Lung (tissue), 11 donors: ENCODE measurements at regions not wholly inside any gene's neighbourhood (a gene's known extent, or its start where the extent isn't known, plus 50 kb on each side); places are given as distances from the start of the nearest gene placed in this dataset.
A peak's percentile ranks its signal among the peaks of the same experiment; 100 is the strongest.

Experiments
- ATAC-seq: fragments of 200-7000 bp; cut with Tn5 transposase; one replicate; pipeline ENCODE4 v1.9.1; 2020; ENCODE audit warnings: moderate number of reproducible peaks; ENCODE audit not compliant: insufficient read depth, low FRiP score
- DNase-seq, 3 donors: peaks; one replicate each; pipeline ENCODE4 v3.0.0-alpha.2; 2013 to 2017
- H3K27ac ChIP-seq, 2 donors: one replicate each; pipeline ENCODE4 v1.5.1; 2013; ENCODE audit warnings: mild to moderate bottlenecking in 2 of 2, moderate library complexity in 2 of 2, control low read depth in 1 of 2, inconsistent platforms in 1 of 2, low read depth in 1 of 2, low read length in 1 of 2
- H3K27me3 ChIP-seq, 3 donors: one replicate each; pipeline ENCODE4 v1.5.1; 2013; ENCODE audit warnings: low read length in 2 of 3; ENCODE audit not compliant: control insufficient read depth in 3 of 3, insufficient read depth in 3 of 3
- H3K36me3 ChIP-seq, 4 donors: one replicate each; pipeline ENCODE4 v1.5.1; 2013; ENCODE audit warnings: low read length in 4 of 4, mild to moderate bottlenecking in 1 of 4, moderate library complexity in 1 of 4; ENCODE audit not compliant: control insufficient read depth in 4 of 4, insufficient read depth in 4 of 4
- H3K4me1 ChIP-seq, 5 donors: one replicate each; pipeline ENCODE4 v1.5.1; 2013; ENCODE audit warnings: low read length in 5 of 5, mild to moderate bottlenecking in 2 of 5, moderate library complexity in 1 of 5; ENCODE audit not compliant: control insufficient read depth in 5 of 5, insufficient read depth in 5 of 5
- H3K4me3 ChIP-seq: one replicate; pipeline ENCODE4 v1.5.1; 2013; ENCODE audit warnings: mild to moderate bottlenecking, control low read depth, moderate library complexity
- H3K9ac ChIP-seq, 2 donors: one replicate each; pipeline ENCODE4 v1.5.1; 2013; ENCODE audit warnings: low read length in 2 of 2, control low read depth in 1 of 2; ENCODE audit not compliant: insufficient read depth in 1 of 2
- H3K9me3 ChIP-seq, 4 donors: one replicate each; pipeline ENCODE4 v1.5.1; 2013; ENCODE audit warnings: low read length in 3 of 4, mild to moderate bottlenecking in 1 of 4, moderate library complexity in 1 of 4; ENCODE audit not compliant: control insufficient read depth in 4 of 4, insufficient read depth in 3 of 4
- CTCF ChIP-seq: IDR thresholded peaks from 2 replicates; pipeline ENCODE4 v1.5.1; 2012; ENCODE audit warnings: mild to moderate bottlenecking; ENCODE audit errors: control extremely low read depth, extremely low read depth
- WGBS, 2 donors: extraction: QIAGEN DNeasy Blood & Tissue Kit; methylation state at CpG; one replicate each; pipeline ENCODE4 v1.1.7; 2013; 5-methylcytosine and 5-hydroxymethylcytosine counted together
- donor health status: control.
- donor health status: control.
- donor health status: Bipolar disorder and iron deficiency.
- donor health status: healthy.
- donor health status: DM: yes; HTN: yes; CAD: no.

DNA sequence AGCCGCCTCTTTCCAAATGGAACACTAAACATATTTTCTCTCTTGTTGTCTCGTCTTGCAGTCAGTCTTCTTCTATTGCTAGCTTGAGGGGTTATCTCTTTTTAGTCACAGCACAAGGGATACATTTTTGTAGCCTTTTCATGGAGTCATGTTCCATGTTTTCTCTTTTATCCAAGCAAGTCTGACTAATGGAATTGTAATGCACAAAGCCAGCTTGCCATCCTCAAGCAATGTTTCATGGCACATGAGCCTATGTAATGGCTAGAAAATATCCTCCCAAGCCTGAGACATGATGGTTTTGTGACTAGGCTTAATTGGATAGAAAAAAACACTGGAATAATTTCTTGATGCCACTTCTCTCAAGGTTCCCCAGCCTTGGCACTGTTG is 414.6 kb upstream of the GOT2 start:
- no peak overlapping the region for H3K4me3 ChIP-seq
- 82 to 96% methylated on average over 2 of the region's 2 CpGs for WGBS, 2 donors
- H3K9ac ChIP-seq, result no peak overlapping the region
- H3K27me3 ChIP-seq, result no peaks in the 10 kb centered on the region
- ATAC-seq (no peak), DNase-seq (no peak)
- H3K9me3 ChIP-seq, result no peaks in the 10 kb centered on the region
- peaks cover 0 to 20% (median 0%) of the 10 kb centered on the region in 5 donors for H3K4me1 ChIP-seq
- no peaks in the 10 kb centered on the region for H3K36me3 ChIP-seq
- H3K27ac ChIP-seq, result no peak overlapping the region
- TF ChIP-seq CTCF, result no peak

DNA sequence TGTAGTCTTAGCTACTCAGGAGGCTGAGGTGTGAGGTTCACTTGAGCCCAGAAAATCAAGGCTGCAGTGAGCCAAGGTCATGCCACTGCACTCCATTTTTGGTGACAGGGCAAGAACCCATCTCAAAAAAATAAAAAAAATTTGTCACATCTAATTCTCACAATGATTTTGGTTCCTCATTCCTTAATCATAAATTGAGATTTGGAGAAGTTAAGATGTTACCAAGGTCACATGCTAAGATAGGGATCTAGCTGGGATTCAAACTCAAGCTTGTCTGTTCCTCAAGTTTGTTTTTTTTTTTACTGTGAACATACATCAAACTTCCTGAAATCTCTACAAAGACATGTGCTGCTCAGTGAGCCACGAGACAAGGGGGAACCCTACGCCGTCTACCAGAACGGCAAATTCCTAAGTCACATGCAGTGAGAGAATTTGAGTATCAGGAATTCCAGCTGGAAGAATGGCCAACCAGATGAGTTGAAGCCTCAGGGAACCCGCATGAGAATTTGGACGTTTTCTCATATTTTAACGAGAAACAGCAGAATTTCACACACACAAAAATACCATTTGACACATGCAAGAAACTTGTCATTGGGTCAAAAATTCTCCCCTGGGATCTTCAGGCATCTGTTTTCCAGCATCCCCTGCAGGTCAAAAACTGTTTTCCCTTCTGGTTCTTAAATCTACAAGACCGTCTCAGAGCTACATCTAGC is 414.1 kb upstream of the GOT2 start:
- Histone ChIP-seq H3K27me3 (no peaks in the 10 kb centered on the region), H3K4me3 (no peak overlapping the region), H3K9ac (no peak overlapping the region), H3K27ac (no peak overlapping the region), H3K36me3 (no peaks in the 10 kb centered on the region), H3K9me3 (no peaks in the 10 kb centered on the region), H3K4me1 (peaks cover 0 to 22% (median 0%) of the 10 kb centered on the region in 5 donors)
- ATAC-seq, result no peak
- no peak for DNase-seq
- TF ChIP-seq CTCF, result no peak
- WGBS, 2 donors, result 82 to 83% methylated on average over 8 of the region's 8 CpGs

DNA sequence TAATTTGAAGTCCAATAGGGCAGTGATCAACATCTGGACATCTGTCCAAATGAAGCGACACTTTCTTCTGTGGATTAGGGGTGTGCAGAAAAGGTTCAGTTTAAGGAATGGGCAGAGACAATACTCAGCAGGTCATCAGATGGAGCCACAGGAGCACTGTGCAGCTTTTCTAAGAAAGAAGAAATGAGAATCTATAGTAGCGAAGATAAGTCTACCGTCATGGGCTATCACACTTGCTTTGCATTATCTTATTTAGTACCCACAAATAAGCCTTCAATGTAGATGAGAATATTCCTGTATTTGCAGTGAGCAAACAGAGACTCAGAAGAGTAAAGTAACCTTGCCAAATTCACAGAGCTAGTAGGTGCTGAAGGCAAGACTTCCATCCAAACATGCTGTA is 412.0 kb upstream of the GOT2 start:
- Histone ChIP-seq H3K27me3 (no peaks in the 10 kb centered on the region), H3K36me3 (no peaks in the 10 kb centered on the region), H3K4me1 (peaks cover 0 to 22% (median 0%) of the 10 kb centered on the region in 5 donors), H3K4me3 (no peak overlapping the region), H3K9ac (no peak overlapping the region), H3K9me3 (peaks cover 0 to 2% (median 0%) of the 10 kb centered on the region in 4 donors), H3K27ac (no peak overlapping the region)
- no peak for TF ChIP-seq CTCF
- ATAC-seq (no peak), DNase-seq (no peak)
- WGBS, 2 donors, result 94 to 96% methylated on average over 3 of the region's 3 CpGs

DNA sequence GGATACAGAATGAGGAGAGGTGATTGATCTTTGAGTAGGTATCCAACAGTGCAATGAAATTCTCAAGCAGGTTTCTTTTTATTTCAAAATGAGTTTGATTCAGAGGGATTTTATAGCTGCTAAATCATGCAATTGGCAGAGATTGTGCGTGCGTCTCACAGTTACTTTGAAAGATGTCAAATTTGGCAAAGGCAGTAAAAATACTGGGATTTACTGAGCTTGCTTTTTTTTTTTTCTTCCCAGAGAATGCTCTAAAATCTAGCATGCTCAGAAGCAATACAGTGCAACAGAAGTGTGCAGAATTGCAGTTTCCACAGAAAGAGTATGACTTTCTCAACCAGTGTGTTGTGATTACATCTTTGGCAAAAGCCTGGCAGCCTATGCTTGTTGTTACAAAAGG is 410.7 kb upstream of the GOT2 start:
- peaks cover 0 to 22% (median 0%) of the 10 kb centered on the region in 5 donors for H3K4me1 ChIP-seq
- TF ChIP-seq CTCF, result no peak
- H3K36me3 ChIP-seq, result no peaks in the 10 kb centered on the region
- H3K9ac ChIP-seq, result no peak overlapping the region
- WGBS, 2 donors, result 88 to 89% methylated on average over 2 of the region's 2 CpGs
- no peak for ATAC-seq
- no peak overlapping the region for H3K4me3 ChIP-seq
- H3K27me3 ChIP-seq, result no peaks in the 10 kb centered on the region
- no peak overlapping the region for H3K27ac ChIP-seq
- peak; percentile 46 to 91 (median 81) for DNase-seq
- H3K9me3 ChIP-seq, result peaks cover 0 to 2% (median 0%) of the 10 kb centered on the region in 4 donors
